HUES6 (cell line): ENCODE measurements at regions not wholly inside any gene's neighbourhood (a gene's known extent, or its start where the extent isn't known, plus 50 kb on each side); places are given as distances from the start of the nearest gene placed in this dataset.
A peak's percentile ranks its signal among the peaks of the same experiment; 100 is the strongest.
"Not testable (repeated sequence)": the region's sequence is repeated elsewhere in the genome, so short reads cannot be mapped to it uniquely, and the experiment has no call there.

ENCODE experiments used
- H3K27ac ChIP-seq: 2 replicates; pipeline ENCODE4 v1.7.0; 2013; ENCODE audit warnings: low read depth, mild to moderate bottlenecking, low read length, inconsistent platforms
- H3K27me3 ChIP-seq: 2 replicates; pipeline ENCODE4 v1.6.1; 2013; ENCODE audit warnings: low read length; ENCODE audit not compliant: control insufficient read depth, insufficient read depth
- H3K36me3 ChIP-seq: 2 replicates; pipeline ENCODE4 v1.6.1; 2013; ENCODE audit warnings: low read length; ENCODE audit not compliant: control insufficient read depth, insufficient read depth
- H3K4me1 ChIP-seq: 2 replicates; pipeline ENCODE4 v1.6.1; 2013; ENCODE audit warnings: low read length; ENCODE audit not compliant: control insufficient read depth, insufficient read depth
- H3K4me3 ChIP-seq: 2 replicates; pipeline ENCODE4 v1.5.1; 2013; ENCODE audit warnings: low read depth, low read length
- H3K9ac ChIP-seq: one replicate; pipeline ENCODE4 v1.6.1; 2013; ENCODE audit warnings: mild to moderate bottlenecking, low read length
- H3K9me3 ChIP-seq: 2 replicates; pipeline ENCODE4 v1.6.1; 2013; ENCODE audit warnings: low read depth, low read length; ENCODE audit not compliant: control insufficient read depth, insufficient read depth

GRCh38 chr10:28444031-28444430 is 88.9 kb upstream of the WAC start:
- Histone ChIP-seq H3K9ac (no peak overlapping the region), H3K36me3 (no peaks in the 10 kb centered on the region), H3K4me1 (peaks cover 4% of the 10 kb centered on the region; the same call in 1 of the 2 replicates), H3K4me3 (no peak overlapping the region), H3K9me3 (no peaks in the 10 kb centered on the region), H3K27ac (peak overlapping the region; percentile 26; the same call in 1 of the 2 replicates), H3K27me3 (no peaks in the 10 kb centered on the region)

- Histone ChIP-seq H3K4me3 (no peak overlapping the region), H3K9ac (no peak overlapping the region), H3K27ac (no peak overlapping the region), H3K36me3 (no peaks in the 10 kb centered on the region), H3K27me3 (no peaks in the 10 kb centered on the region), H3K4me1 (peaks cover 4% of the 10 kb centered on the region; the same call in 1 of the 2 replicates), H3K9me3 (no peaks in the 10 kb centered on the region)
Observed at GRCh38 chr10:28445516-28445915, 87.4 kb upstream of the WAC start.

- Histone ChIP-seq H3K4me3 (no peak overlapping the region), H3K9me3 (0 out of 2 replicates have a peak, but pooled peaks cover 7% of the 10 kb centered on the region), H3K4me1 (no peaks in the 10 kb centered on the region; the same call in 1 of the 2 replicates), H3K27ac (no peak overlapping the region), H3K27me3 (no peaks in the 10 kb centered on the region), H3K36me3 (no peaks in the 10 kb centered on the region), H3K9ac (no peak overlapping the region)
Observed at GRCh38 chr10:28449382-28449781, 83.5 kb upstream of the WAC start.

GRCh38 chr10:28449926-28450325 is 83.0 kb upstream of the WAC start:
- no peak overlapping the region for H3K9ac ChIP-seq
- H3K27me3 ChIP-seq = no peaks in the 10 kb centered on the region
- 0 out of 2 replicates have a peak, but pooled peaks cover 7% of the 10 kb centered on the region for H3K9me3 ChIP-seq
- no peak overlapping the region for H3K4me3 ChIP-seq
- no peaks in the 10 kb centered on the region for H3K36me3 ChIP-seq
- H3K27ac ChIP-seq = no peak overlapping the region
- no peaks in the 10 kb centered on the region; the same call in 1 of the 2 replicates for H3K4me1 ChIP-seq

- Histone ChIP-seq H3K27ac (no peak overlapping the region), H3K27me3 (no peaks in the 10 kb centered on the region), H3K4me1 (peaks cover under 1% of the 10 kb centered on the region; the same call in 1 of the 2 replicates), H3K9ac (no peak overlapping the region), H3K36me3 (no peaks in the 10 kb centered on the region), H3K9me3 (0 out of 2 replicates have a peak, but pooled peaks cover 7% of the 10 kb centered on the region), H3K4me3 (no peak overlapping the region)
Observed at GRCh38 chr10:28453926-28454325, 79.0 kb upstream of the WAC start.

- Histone ChIP-seq H3K9me3 (peaks cover 9% of the 10 kb centered on the region; the same call in 1 of the 2 replicates), H3K9ac (no peak overlapping the region), H3K4me1 (peaks cover 10% of the 10 kb centered on the region), H3K36me3 (no peaks in the 10 kb centered on the region), H3K4me3 (no peak overlapping the region), H3K27ac (no peak overlapping the region), H3K27me3 (no peaks in the 10 kb centered on the region)
Observed at GRCh38 chr10:28457110-28457509, 75.8 kb upstream of the WAC start.

GRCh38 chr10:28457873-28458272 is 75.0 kb upstream of the WAC start:
- not testable (repeated sequence) for H3K4me3 ChIP-seq, H3K27ac ChIP-seq, H3K36me3 ChIP-seq, H3K9me3 ChIP-seq, H3K9ac ChIP-seq, H3K27me3 ChIP-seq, H3K4me1 ChIP-seq

GRCh38 chr10:28459453-28460144 is 73.3 kb upstream of the WAC start:
- Histone ChIP-seq H3K9ac (no peak overlapping the region), H3K27ac (no peak overlapping the region), H3K27me3 (no peaks in the 10 kb centered on the region), H3K9me3 (peaks cover 2% of the 10 kb centered on the region; the same call in 1 of the 2 replicates), H3K36me3 (no peaks in the 10 kb centered on the region), H3K4me3 (no peak overlapping the region), H3K4me1 (peaks cover 10% of the 10 kb centered on the region)

- Histone ChIP-seq H3K27me3 (no peaks in the 10 kb centered on the region), H3K4me1 (peaks cover 10% of the 10 kb centered on the region), H3K36me3 (no peaks in the 10 kb centered on the region), H3K9me3 (peaks cover 2% of the 10 kb centered on the region; the same call in 1 of the 2 replicates), H3K4me3 (no peak overlapping the region), H3K27ac (no peak overlapping the region), H3K9ac (no peak overlapping the region)
Observed at GRCh38 chr10:28463141-28463540, 69.8 kb upstream of the WAC start.

- Histone ChIP-seq H3K4me1 (peaks cover 12% of the 10 kb centered on the region), H3K9me3 (peaks cover 2% of the 10 kb centered on the region; the same call in 1 of the 2 replicates), H3K27me3 (no peaks in the 10 kb centered on the region), H3K36me3 (no peaks in the 10 kb centered on the region), H3K27ac (no peak overlapping the region), H3K4me3 (no peak overlapping the region), H3K9ac (no peak overlapping the region)
Observed at GRCh38 chr10:28463676-28464395, 69.1 kb upstream of the WAC start.

- H3K4me3 ChIP-seq = no peak overlapping the region
- no peak overlapping the region for H3K9ac ChIP-seq
- peaks cover 19% of the 10 kb centered on the region for H3K4me1 ChIP-seq
- H3K27ac ChIP-seq = no peak overlapping the region
- H3K9me3 ChIP-seq = no peaks in the 10 kb centered on the region
- no peaks in the 10 kb centered on the region for H3K36me3 ChIP-seq
- H3K27me3 ChIP-seq = no peaks in the 10 kb centered on the region
Observed at GRCh38 chr10:28467615-28468014, 65.3 kb upstream of the WAC start.
